ENCODE measurements at regions not wholly inside any gene's neighbourhood (a gene's known extent, or its start where the extent isn't known, plus 50 kb on each side); places are given as distances from the start of the nearest gene placed in this dataset.

GRCh38 chr11:45451766-45452440, 165.8 kb upstream of the SYT13 start:
- in situ Hi-C loops (cut with HindIII; ENCODE audit: low sequenced_read_pairs): no loop called here
- no peak for TF ChIP-seq CTCF (IDR thresholded peaks at IDR 0.05; ENCODE audit: low read depth, low read length)
- no peak overlapping the region for H3K4me3 ChIP-seq (ENCODE audit: low read depth, low read length)
- DNase-seq (ENCODE audit: low read depth, low spot score): no peak

- H3K4me3 ChIP-seq (ENCODE audit: low read depth, low read length): no peak overlapping the region
- DNase-seq (ENCODE audit: low read depth, low spot score): peak; percentile 52
- in situ Hi-C loops (cut with HindIII; ENCODE audit: low sequenced_read_pairs): no loop called here
- no peak for TF ChIP-seq CTCF (IDR thresholded peaks at IDR 0.05; ENCODE audit: low read depth, low read length)
These were observed 164.0 kb upstream of the SYT13 start for GRCh38 chr11:45450189-45450588.

- no peak for DNase-seq (ENCODE audit: low read depth, low spot score)
- in situ Hi-C loops (cut with HindIII; ENCODE audit: low sequenced_read_pairs): no loop called here
- TF ChIP-seq CTCF (IDR thresholded peaks at IDR 0.05; ENCODE audit: low read depth, low read length): no peak
- no peak overlapping the region for H3K4me3 ChIP-seq (ENCODE audit: low read depth, low read length)
These were observed 163.0 kb upstream of the SYT13 start for GRCh38 chr11:45449036-45449601.

GRCh38 chr11:45448561-45448960, 162.4 kb upstream of the SYT13 start:
- in situ Hi-C loops (cut with HindIII; ENCODE audit: low sequenced_read_pairs): no loop called here

GRCh38 chr11:45446998-45447397, 160.9 kb upstream of the SYT13 start:
- in situ Hi-C loops (cut with HindIII; ENCODE audit: low sequenced_read_pairs): no loop called here
- DNase-seq (ENCODE audit: low read depth, low spot score): no peak
- H3K4me3 ChIP-seq (ENCODE audit: low read depth, low read length): no peak overlapping the region
- TF ChIP-seq CTCF (IDR thresholded peaks at IDR 0.05; ENCODE audit: low read depth, low read length): no peak

More at GRCh38 chr11:45448561-45448960, 162.4 kb upstream of the SYT13 start:
- H3K4me3 ChIP-seq (ENCODE audit: low read depth, low read length): no peak overlapping the region
- no peak for DNase-seq (ENCODE audit: low read depth, low spot score)
- no peak for TF ChIP-seq CTCF (IDR thresholded peaks at IDR 0.05; ENCODE audit: low read depth, low read length)

GRCh38 chr11:45446434-45446833, 160.3 kb upstream of the SYT13 start:
- in situ Hi-C loops (cut with HindIII; ENCODE audit: low sequenced_read_pairs): no loop called here
- no peak for DNase-seq (ENCODE audit: low read depth, low spot score)
- no peak overlapping the region for H3K4me3 ChIP-seq (ENCODE audit: low read depth, low read length)
- TF ChIP-seq CTCF (IDR thresholded peaks at IDR 0.05; ENCODE audit: low read depth, low read length): no peak

Measured in astrocyte of the spinal cord (primary cell).